NCI-H446 (cell line): ENCODE measurements at regions not wholly inside any gene's neighbourhood (a gene's known extent, or its start where the extent isn't known, plus 50 kb on each side); places are given as distances from the start of the nearest gene placed in this dataset.

ENCODE experiments used
- DNase-seq, 2 experiments: peaks; one replicate each; lab custom pipeline; 2025; lab: John Stamatoyannopoulos, UW

- no peak for DNase-seq
These were observed 932.1 kb upstream of the LCORL start for GRCh38 chr4:18953613-18954012.

GRCh38 chr4:18945464-18945863 is 923.9 kb upstream of the LCORL start:
- no peak for DNase-seq

GRCh38 chr4:18942874-18943273 is 921.3 kb upstream of the LCORL start:
- no peak for DNase-seq

GRCh38 chr4:18938343-18939099 is 917.0 kb upstream of the LCORL start:
- DNase-seq = no peak

GRCh38 chr4:18937746-18938145 is 916.2 kb upstream of the LCORL start:
- no peak for DNase-seq

GRCh38 chr4:18937080-18937479 is 915.5 kb upstream of the LCORL start:
- no peak for DNase-seq

GRCh38 chr4:18935659-18936345 is 914.2 kb upstream of the LCORL start:
- no peak for DNase-seq

GRCh38 chr4:18934197-18934596 is 912.6 kb upstream of the LCORL start:
- no peak for DNase-seq

GRCh38 chr4:18932730-18933339 is 911.3 kb upstream of the LCORL start:
- DNase-seq = no peak

- DNase-seq = no peak
These were observed 910.3 kb upstream of the LCORL start for GRCh38 chr4:18931643-18932377.

GRCh38 chr4:18930487-18930886 is 908.9 kb upstream of the LCORL start:
- DNase-seq = no peak

GRCh38 chr4:18923496-18924161 is 902.1 kb upstream of the LCORL start:
- no peak for DNase-seq

- DNase-seq = no peak
These were observed 896.1 kb upstream of the LCORL start for GRCh38 chr4:18917689-18918088.

GRCh38 chr4:18914182-18914581 is 892.6 kb upstream of the LCORL start:
- DNase-seq = no peak

- no peak for DNase-seq
These were observed 873.4 kb upstream of the LCORL start for GRCh38 chr4:18894928-18895327.

- DNase-seq = no peak
These were observed 860.9 kb upstream of the LCORL start for GRCh38 chr4:18882468-18882867.

- DNase-seq = no peak
These were observed 860.0 kb upstream of the LCORL start for GRCh38 chr4:18881556-18881955.

- DNase-seq = no peak
These were observed 859.3 kb upstream of the LCORL start for GRCh38 chr4:18880871-18881270.

GRCh38 chr4:18878561-18878960 is 857.0 kb upstream of the LCORL start:
- no peak for DNase-seq

GRCh38 chr4:18869166-18869565 is 847.6 kb upstream of the LCORL start:
- peak in 1 of 2 experiments; percentile 11 for DNase-seq

GRCh38 chr4:18860836-18861530 is 839.4 kb upstream of the LCORL start:
- no peak for DNase-seq
